ENCODE measurements at regions not wholly inside any gene's neighbourhood (a gene's known extent, or its start where the extent isn't known, plus 50 kb on each side); places are given as distances from the start of the nearest gene placed in this dataset.

- TF ChIP-seq POLR2AphosphoS5 (IDR thresholded peaks at IDR 0.05) (no peak), CTCF (IDR thresholded peaks at IDR 0.05) (no peak), POLR2A (IDR thresholded peaks at IDR 0.05) (no peak), EP300 (IDR thresholded peaks at IDR 0.05) (no peak)
Observed at GRCh38 chr6:170189236-170189635, 101.6 kb downstream of the DLL1 start.

All from gastroesophageal sphincter (tissue), 3 donors.